HT1080 (cell line): ENCODE measurements at regions not wholly inside any gene's neighbourhood (a gene's known extent, or its start where the extent isn't known, plus 50 kb on each side); places are given as distances from the start of the nearest gene placed in this dataset. TPM values are rescaled to one million over a fixed set of nuclear protein-coding genes. Genes with fewer than 3 reads are reported as not detected.

Source experiments
- DNase-seq: peaks from one replicate; pipeline ENCODE4 v3.0.0-alpha.2; 2015; ENCODE audit warnings: low read depth
- small RNA-seq: library from RNA; depleted of rRNA; stranded (forward); fragments of <200 nt; gene quantifications from one replicate; pipeline ENCODE3, GENCODE V24; 2014

DNA sequence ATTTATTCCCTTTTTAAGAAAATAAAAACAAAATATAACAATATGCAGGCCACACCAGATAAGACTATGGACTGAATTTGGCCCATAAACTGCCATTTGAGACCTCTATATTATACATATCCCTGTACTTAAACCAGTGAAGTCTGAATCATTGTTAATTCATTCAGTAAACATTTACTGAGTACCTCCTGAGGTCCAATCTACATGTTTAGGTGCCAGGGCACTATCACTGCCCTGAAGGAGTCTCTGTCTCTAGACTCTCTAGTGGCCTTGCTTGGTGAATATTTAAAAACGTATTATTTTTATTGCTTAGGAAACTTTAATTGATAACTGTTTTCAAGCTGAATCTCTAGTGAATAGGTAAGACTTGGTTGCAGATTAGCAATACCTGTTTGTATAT lies 74.7 kb upstream of the ELL2 start:
- no peak for DNase-seq

DNA sequence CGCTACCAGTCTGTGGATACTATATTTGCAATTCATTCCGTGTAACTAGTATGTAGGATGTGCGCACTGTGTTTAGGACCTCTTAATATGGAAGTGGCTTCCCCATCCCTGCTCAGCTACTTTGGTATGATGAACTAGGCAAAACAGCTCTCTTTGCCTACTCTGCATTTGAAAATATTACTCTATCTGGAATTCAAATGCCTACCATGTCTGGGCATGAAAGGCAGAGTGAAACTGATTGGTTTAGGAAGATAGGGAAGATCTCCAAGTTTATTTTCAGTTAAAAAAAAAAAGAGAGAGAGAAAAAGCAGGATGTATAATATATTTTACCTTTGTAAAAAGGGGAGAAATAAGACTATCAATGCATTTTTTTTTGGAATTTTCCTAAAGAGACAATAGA lies 74.1 kb upstream of the ELL2 start:
- DNase-seq: no peak

DNA sequence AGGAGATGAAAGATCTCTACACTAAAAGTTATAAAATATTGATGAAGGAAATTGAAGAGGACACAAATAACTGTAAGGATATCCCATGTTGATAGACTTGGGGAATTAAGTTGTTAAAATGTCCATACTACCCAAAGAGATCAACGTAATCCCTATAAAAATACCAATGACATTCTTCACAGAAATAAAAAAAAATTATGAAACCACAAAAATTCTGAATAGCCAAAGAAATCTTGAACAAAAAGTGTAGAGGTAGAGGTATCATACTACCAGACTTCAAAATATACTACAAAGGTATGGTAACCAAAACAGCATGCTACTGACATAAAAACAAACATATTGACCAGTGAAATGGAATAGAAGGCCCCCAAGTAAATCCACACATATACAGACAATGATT lies 71.5 kb upstream of the ELL2 start:
- peak; percentile 5 for DNase-seq

DNA sequence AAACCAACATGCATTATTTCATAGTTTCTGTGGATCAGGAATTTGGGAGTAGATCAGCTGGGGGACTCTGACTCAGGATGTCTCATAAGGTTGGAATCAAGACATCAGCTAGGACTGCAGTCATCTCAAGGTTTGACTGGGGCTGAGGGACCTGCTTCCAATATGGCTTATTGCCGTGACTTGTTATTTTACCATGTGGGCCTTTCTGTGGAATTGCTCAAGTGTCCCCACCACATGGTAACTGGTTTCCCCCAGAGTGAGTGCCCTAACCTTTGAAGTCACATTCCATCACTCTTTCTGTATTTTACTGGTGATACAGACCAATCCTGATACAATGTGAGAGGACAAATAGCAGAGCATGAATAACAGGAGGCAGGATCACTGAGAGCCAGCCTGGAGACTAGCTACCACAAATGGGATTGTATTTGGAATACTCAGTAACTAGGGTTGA lies 70.2 kb upstream of the ELL2 start:
- DNase-seq: peak; percentile 83

DNA sequence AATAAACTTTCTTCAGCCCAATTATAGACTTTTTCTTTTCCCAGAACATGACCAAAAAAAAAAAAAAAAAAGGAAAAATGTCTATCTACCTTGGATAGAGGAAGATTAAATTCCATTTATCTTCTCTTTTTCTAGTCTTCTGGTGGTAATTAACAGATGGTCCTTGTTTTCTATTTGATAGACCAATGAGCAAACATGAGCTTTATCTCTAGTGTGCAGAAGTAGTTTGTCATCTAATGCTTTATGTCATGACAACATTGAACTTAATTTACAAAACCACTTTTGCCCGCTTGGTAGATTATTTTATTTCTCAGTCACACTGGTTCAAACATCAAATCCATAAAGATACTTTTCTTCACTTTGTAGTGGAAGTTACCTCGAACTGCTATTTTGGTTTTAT lies 69.5 kb upstream of the ELL2 start:
- no peak for DNase-seq

DNA sequence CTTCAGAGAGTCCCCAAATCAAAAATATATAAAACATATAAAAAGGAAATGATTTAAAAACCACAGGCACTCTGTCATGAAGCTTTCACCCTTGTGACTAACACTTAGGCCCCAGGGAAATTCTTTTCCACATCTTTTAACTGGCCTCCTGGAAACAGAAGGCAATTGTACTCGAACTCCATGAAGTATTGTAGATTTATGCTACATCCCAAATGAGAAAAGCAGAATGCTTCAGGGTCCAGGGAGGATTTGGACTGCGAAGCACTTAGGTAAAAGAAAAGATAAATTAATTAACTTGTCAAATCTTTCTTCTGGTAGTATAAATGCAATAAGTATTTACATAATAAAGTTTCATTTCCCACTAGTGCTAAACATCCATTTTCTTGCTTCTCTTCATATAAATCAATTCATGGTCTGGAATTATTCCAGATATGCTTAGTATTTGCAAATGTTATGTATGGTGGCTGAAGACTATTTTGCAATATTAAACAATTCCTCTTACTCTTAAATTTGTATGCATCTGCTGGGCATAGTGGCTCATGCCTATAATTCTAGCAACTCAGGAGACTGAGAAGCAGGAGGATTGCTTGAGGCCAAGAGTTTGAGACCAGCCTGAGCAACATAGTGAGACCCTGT lies 64.9 kb upstream of the ELL2 start:
- DNase-seq: peak; percentile 87

DNA sequence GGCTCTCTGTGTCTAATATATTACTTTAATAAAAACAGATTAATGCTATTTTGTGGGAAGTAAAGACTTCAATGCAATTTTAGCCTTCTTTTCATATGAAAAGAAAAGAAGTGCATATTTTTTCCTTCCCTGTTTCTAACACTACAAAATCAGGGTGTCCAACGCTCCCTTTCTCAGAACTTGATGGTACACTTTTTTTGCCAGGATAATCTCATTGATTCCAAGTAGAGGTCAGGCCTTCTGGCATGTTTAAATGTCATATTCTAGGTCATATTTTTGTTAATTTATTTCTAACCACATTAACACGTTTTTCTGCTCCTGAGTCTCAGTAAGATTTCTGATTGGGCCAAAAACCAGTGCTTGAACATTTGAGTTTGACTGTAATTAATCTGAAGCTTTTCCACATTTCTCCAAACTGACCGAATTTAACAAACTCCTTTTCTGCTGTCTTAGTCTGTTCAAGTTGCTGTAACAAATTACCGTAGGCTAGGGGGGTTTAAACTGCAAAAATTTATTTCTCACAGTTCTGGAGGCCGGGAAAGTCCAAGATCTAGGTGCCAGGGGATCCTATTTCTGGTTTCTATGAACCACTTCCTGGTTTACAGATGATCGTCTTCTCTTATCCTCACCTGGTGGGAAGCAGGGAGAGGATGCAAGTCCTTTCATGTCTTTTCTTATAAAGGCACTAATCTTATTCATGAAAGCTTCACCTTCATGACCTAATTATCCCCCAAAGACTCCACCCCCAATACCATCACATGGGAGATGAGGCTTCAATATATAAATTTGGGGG lies 63.2 kb upstream of the ELL2 start:
- DNase-seq: no peak

DNA sequence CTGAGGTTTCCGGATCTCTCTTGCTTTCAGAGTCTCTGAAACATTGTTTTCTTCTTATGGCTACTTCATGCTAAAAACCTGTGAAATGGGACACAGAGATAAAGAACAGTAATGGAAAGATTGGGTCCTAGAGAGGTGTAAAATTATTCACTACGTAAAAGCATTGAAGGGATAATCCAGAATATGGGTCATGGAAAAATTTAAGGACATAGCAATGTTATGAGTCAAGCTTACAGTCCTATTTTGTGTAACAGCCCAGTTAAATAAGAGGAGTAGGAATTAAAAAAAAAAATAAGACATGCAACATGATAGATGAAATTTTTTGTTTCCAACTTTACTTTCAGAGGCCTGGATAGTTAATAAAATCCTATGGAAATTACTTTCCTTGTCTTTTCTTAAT lies 61.9 kb upstream of the ELL2 start:
- peak; percentile 70 for DNase-seq

DNA sequence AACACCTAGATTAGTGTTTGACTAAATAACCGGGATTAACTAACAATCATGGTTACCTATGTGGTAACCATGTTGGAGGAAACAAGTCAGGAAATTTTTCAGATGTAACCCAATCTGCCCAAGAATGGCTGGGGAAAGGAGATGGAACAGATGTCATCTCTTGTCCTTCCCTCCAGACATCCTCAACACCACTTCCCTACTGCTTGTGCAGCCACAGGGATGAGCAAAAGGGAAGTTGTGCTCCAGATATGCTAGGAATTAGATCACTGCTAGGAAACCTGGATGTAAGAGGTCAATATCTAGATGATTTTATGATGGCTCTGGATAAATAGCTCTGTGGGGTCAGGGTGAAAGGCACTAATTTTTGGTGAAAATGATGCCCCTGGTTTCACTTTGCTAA lies 61.3 kb upstream of the ELL2 start:
- DNase-seq: peak; percentile 21

DNA sequence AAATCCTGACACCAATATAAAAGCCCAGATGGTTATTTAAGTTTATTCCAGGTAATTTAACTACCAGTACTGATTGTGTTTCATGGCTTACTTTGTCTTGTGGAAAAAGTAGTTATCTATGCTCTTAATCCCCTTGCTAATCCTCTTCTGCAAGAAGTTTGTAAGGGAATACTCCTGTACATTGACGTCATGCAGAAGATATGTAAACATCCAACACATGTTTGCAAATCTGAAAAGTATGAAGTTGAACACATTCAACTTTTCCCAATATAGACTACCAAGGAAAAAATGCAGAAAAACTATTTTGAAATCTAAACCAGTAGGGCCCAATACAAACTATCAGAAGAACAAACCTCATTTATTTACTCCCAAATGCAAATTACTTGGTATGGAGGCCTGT lies 56.3 kb upstream of the ELL2 start:
- peak; percentile 16 for DNase-seq

DNA sequence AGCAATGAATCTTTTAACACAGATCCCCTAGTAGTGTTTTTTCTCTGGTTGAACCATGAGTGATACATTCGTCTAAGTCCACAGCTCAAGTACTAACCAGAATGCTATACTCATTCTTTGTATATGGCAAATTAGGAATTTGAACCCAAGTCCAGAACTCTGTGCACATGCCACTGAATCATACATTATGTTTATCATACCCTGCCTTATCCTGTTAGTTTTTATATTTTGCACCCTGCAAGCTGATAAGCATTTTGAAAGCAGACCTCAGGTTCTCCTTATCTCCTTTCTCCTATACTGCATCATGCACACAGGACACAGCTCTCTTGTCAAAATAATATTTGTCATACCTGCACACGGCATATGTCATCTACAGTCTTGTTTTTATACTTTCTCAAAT lies 54.6 kb upstream of the ELL2 start:
- DNase-seq: no peak

DNA sequence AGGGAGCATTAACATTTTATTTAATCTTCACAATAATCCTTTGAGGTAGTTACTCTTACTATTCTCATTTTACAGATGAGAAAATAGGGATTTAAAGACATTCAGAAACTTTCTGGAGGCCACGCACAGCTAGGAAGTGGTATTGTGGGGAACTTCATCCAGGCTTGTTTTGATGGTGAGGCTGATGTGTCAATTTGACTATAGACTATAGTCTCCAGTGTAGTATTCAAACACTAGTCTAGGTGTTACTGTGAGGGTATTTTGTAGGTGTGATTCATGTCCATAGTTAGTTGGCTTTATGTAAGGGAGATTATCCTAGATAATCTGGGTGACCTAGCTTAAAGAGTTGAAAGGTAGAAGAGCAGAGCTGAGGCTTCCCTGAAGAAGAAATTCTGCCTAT lies 54.1 kb upstream of the ELL2 start:
- no peak for DNase-seq

DNA sequence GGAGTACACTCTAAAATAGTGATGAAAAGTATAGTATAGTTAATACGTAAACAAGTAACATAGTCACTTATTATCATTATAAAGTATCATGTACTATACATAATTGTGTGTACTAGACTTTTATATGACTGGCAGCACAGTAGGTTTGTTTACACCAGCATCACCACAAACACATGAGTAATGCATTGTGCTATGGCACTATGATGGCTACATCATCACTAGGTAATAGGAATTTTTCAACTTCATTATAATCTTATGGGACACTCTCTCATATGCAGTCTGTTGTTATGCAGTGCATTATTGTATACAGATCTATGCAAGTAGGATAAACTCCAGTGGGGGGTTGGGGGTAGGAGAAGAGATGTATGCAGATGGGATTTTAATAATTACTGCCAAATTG lies 52.7 kb upstream of the ELL2 start:
- no peak for DNase-seq

DNA sequence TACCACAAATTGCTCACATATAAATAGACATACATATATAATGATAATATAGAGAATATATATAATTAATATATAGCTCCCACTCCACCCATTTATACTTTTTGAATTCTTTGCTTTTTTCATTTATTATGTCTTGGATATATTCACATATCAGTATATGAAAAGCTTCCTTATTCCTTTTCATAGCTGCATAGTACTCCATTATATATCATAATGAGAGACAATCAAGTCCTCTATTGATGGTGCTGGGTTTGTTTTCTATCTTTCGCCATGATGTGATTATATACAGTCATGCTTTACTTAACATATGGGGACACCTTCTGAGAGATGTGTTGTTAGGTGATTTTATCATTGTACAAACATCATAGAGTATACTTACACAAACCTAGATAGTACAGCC lies 51.6 kb upstream of the ELL2 start:
- DNase-seq: no peak

DNA sequence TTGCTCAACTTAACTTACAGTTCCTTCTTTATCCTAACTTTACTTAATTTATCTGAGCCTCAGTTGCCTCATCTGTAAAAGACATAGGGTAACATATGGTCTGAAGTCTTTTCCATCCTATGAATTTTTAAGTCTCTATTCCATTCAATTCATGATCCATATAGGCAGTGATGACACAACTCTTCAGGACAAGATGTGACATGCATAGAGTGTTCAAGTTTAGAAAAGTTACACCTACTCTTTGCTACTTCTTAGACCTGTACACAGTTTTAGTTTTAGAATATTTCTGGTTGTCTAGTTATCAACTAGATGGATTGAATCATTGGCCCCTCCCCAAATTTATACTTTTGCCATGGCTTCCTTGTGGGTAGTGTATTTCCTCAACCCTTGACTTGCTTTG lies 50.7 kb upstream of the ELL2 start:
- no peak for DNase-seq

Small RNA genes in the stretch of these regions (small RNA-seq; reads per million reads assigned to genes)
- gene MIR583: not detected
- gene RNU6-524P: not detected
